ENCODE measurements at regions not wholly inside any gene's neighbourhood (a gene's known extent, or its start where the extent isn't known, plus 50 kb on each side); places are given as distances from the start of the nearest gene placed in this dataset.

GRCh38 chrY:15594179-15594578 lies 1069.8 kb downstream of the NLGN4Y start:
- intact Hi-C loops (cut with DNase I): no loop called here
- no peak overlapping the region for H3K9ac ChIP-seq (ENCODE audit: low read length in 3 of 3)
- no peak for TF ChIP-seq CTCF (IDR thresholded peaks at IDR 0.05; ENCODE audit: borderline replicate concordance, extremely low read depth, insufficient read depth)
- H3K27me3 ChIP-seq (ENCODE audit: control insufficient read depth, insufficient read depth, low read length): no peaks in the 10 kb centered on the region
- FAIRE-seq (no peak), DNase-seq (no peak)
- no peaks in the 10 kb centered on the region for H3K36me3 ChIP-seq (ENCODE audit: control insufficient read depth in 2 of 3, insufficient read depth in 3 of 3, low read length in 3 of 3)
- H3K4me3 ChIP-seq (ENCODE audit: low read length in 3 of 3): no peak overlapping the region
- H3K27ac ChIP-seq (ENCODE audit: low read depth in 2 of 2, low read length in 2 of 2): no peak overlapping the region
- no peaks in the 10 kb centered on the region for H3K4me1 ChIP-seq (ENCODE audit: control insufficient read depth in 2 of 3, insufficient read depth in 2 of 3, low read depth in 1 of 3, low read length in 3 of 3)
- H3K9me3 ChIP-seq (ENCODE audit: control insufficient read depth in 2 of 3, insufficient read depth in 1 of 3, low read length in 3 of 3): no peaks in the 10 kb centered on the region

- DNase-seq (no peak), FAIRE-seq (no peak)
- H3K27ac ChIP-seq (ENCODE audit: low read depth in 2 of 2, low read length in 2 of 2): no peak overlapping the region
- H3K27me3 ChIP-seq (ENCODE audit: control insufficient read depth, insufficient read depth, low read length): no peaks in the 10 kb centered on the region
- no peaks in the 10 kb centered on the region for H3K9me3 ChIP-seq (ENCODE audit: control insufficient read depth in 2 of 3, insufficient read depth in 1 of 3, low read length in 3 of 3)
- TF ChIP-seq CTCF (IDR thresholded peaks at IDR 0.05; ENCODE audit: borderline replicate concordance, extremely low read depth, insufficient read depth): no peak
- no peaks in the 10 kb centered on the region for H3K4me1 ChIP-seq (ENCODE audit: control insufficient read depth in 2 of 3, insufficient read depth in 2 of 3, low read depth in 1 of 3, low read length in 3 of 3)
- no peak overlapping the region for H3K4me3 ChIP-seq (ENCODE audit: low read length in 3 of 3)
- intact Hi-C loops (cut with DNase I): no loop called here
- no peaks in the 10 kb centered on the region for H3K36me3 ChIP-seq (ENCODE audit: control insufficient read depth in 2 of 3, insufficient read depth in 3 of 3, low read length in 3 of 3)
- H3K9ac ChIP-seq (ENCODE audit: low read length in 3 of 3): no peak overlapping the region
These were observed 1076.2 kb downstream of the NLGN4Y start for GRCh38 chrY:15600565-15600964.

GRCh38 chrY:15624370-15624769 lies 1100.0 kb downstream of the NLGN4Y start:
- intact Hi-C loops (cut with DNase I): no loop called here
- no peaks in the 10 kb centered on the region for H3K4me1 ChIP-seq (ENCODE audit: control insufficient read depth in 2 of 3, insufficient read depth in 2 of 3, low read depth in 1 of 3, low read length in 3 of 3)
- H3K27ac ChIP-seq (ENCODE audit: low read depth in 2 of 2, low read length in 2 of 2): no peak overlapping the region
- DNase-seq (no peak), FAIRE-seq (no peak)
- TF ChIP-seq CTCF (IDR thresholded peaks at IDR 0.05; ENCODE audit: borderline replicate concordance, extremely low read depth, insufficient read depth): no peak
- no peaks in the 10 kb centered on the region for H3K36me3 ChIP-seq (ENCODE audit: control insufficient read depth in 2 of 3, insufficient read depth in 3 of 3, low read length in 3 of 3)
- H3K9ac ChIP-seq (ENCODE audit: low read length in 3 of 3): no peak overlapping the region
- no peak overlapping the region for H3K4me3 ChIP-seq (ENCODE audit: low read length in 3 of 3)
- H3K27me3 ChIP-seq (ENCODE audit: control insufficient read depth, insufficient read depth, low read length): no peaks in the 10 kb centered on the region
- H3K9me3 ChIP-seq (ENCODE audit: control insufficient read depth in 2 of 3, insufficient read depth in 1 of 3, low read length in 3 of 3): no peaks in the 10 kb centered on the region

- Histone ChIP-seq H3K36me3 (ENCODE audit: control insufficient read depth in 2 of 3, insufficient read depth in 3 of 3, low read length in 3 of 3) (no peaks in the 10 kb centered on the region), H3K27ac (ENCODE audit: low read depth in 2 of 2, low read length in 2 of 2) (no peak overlapping the region), H3K4me1 (ENCODE audit: control insufficient read depth in 2 of 3, insufficient read depth in 2 of 3, low read depth in 1 of 3, low read length in 3 of 3) (no peaks in the 10 kb centered on the region), H3K27me3 (ENCODE audit: control insufficient read depth, insufficient read depth, low read length) (no peaks in the 10 kb centered on the region), H3K9me3 (ENCODE audit: control insufficient read depth in 2 of 3, insufficient read depth in 1 of 3, low read length in 3 of 3) (no peaks in the 10 kb centered on the region), H3K9ac (ENCODE audit: low read length in 3 of 3) (no peak overlapping the region), H3K4me3 (ENCODE audit: low read length in 3 of 3) (no peak overlapping the region)
- intact Hi-C loops (cut with DNase I): no loop called here
- no peak for TF ChIP-seq CTCF (IDR thresholded peaks at IDR 0.05; ENCODE audit: borderline replicate concordance, extremely low read depth, insufficient read depth)
- FAIRE-seq (no peak), DNase-seq (no peak)
These were observed 1100.6 kb downstream of the NLGN4Y start for GRCh38 chrY:15624928-15625327.
